ELR (cell line): ENCODE measurements at regions not wholly inside any gene's neighbourhood (a gene's known extent, or its start where the extent isn't known, plus 50 kb on each side); places are given as distances from the start of the nearest gene placed in this dataset.
"Not testable (repeated sequence)": the region's sequence is repeated elsewhere in the genome, so short reads cannot be mapped to it uniquely, and the experiment has no call there.

Experiments
- DNase-seq: peaks from one replicate; pipeline ENCODE4 v3.0.0-alpha.2; 2015; ENCODE audit warnings: low read depth

GRCh38 chr10:62498271-62498670 lies 124.1 kb downstream of the ZNF365 start:
- no peak for DNase-seq

GRCh38 chr10:62500116-62500515 lies 125.9 kb downstream of the ZNF365 start:
- not testable (repeated sequence) for DNase-seq

GRCh38 chr10:62501547-62501946 lies 127.4 kb downstream of the ZNF365 start:
- peak; percentile 33 for DNase-seq

GRCh38 chr10:62502995-62503613 lies 128.9 kb downstream of the ZNF365 start:
- DNase-seq, result no peak

GRCh38 chr10:62503872-62504271 lies 129.7 kb downstream of the ZNF365 start:
- DNase-seq, result no peak

- DNase-seq, result no peak
These were observed 132.2 kb downstream of the ZNF365 start for GRCh38 chr10:62506371-62506770.

- DNase-seq, result no peak
These were observed 137.1 kb downstream of the ZNF365 start for GRCh38 chr10:62511238-62511637.

GRCh38 chr10:62511656-62512055 lies 137.5 kb downstream of the ZNF365 start:
- DNase-seq, result no peak

GRCh38 chr10:62512732-62513475 lies 138.7 kb downstream of the ZNF365 start:
- DNase-seq, result peak; percentile 16

GRCh38 chr10:62514079-62514693 lies 140.0 kb downstream of the ZNF365 start:
- no peak for DNase-seq

- no peak for DNase-seq
These were observed 143.1 kb downstream of the ZNF365 start for GRCh38 chr10:62517252-62517651.

- no peak for DNase-seq
These were observed 153.1 kb downstream of the ZNF365 start for GRCh38 chr10:62527019-62527827.

GRCh38 chr10:62528441-62528840 lies 154.3 kb downstream of the ZNF365 start:
- DNase-seq, result no peak

- no peak for DNase-seq
These were observed 155.2 kb downstream of the ZNF365 start for GRCh38 chr10:62529396-62529795.

- DNase-seq, result no peak
These were observed 159.9 kb downstream of the ZNF365 start for GRCh38 chr10:62534031-62534430.

- DNase-seq, result no peak
These were observed 164.4 kb downstream of the ZNF365 start for GRCh38 chr10:62538606-62539005.

GRCh38 chr10:62540389-62540788 lies 166.2 kb downstream of the ZNF365 start:
- no peak for DNase-seq

GRCh38 chr10:62541811-62542210 lies 167.6 kb downstream of the ZNF365 start:
- no peak for DNase-seq

GRCh38 chr10:62543571-62544355 lies 169.6 kb downstream of the ZNF365 start:
- no peak for DNase-seq

GRCh38 chr10:62545160-62546066 lies 171.2 kb downstream of the ZNF365 start:
- DNase-seq, result peak; percentile 10

- DNase-seq, result no peak
These were observed 174.5 kb downstream of the ZNF365 start for GRCh38 chr10:62548686-62549085.
